HL-60 (cell line): ENCODE measurements at regions not wholly inside any gene's neighbourhood (a gene's known extent, or its start where the extent isn't known, plus 50 kb on each side); places are given as distances from the start of the nearest gene placed in this dataset.

Experiments
- DNase-seq, 2 experiments: peaks; one replicate each; pipeline ENCODE4 v3.0.0-alpha.2; 2010 to 2020; ENCODE audit warnings: low read depth in 1 of 2, low spot score in 1 of 2
- H3K27ac ChIP-seq: fragments of 250-450 bp; sonication (Bioruptor Pico); replicated peaks from 2 replicates; pipeline ENCODE4 v1.5.1; 2020; ENCODE audit warnings: mild to moderate bottlenecking, moderate library complexity
- H3K27me3 ChIP-seq: fragments of 250-450 bp; sonication (Bioruptor Pico); 2 replicates; pipeline ENCODE4 v1.5.1; 2021; ENCODE audit warnings: mild to moderate bottlenecking, moderate library complexity; ENCODE audit not compliant: insufficient read depth, poor library complexity, severe bottlenecking
- H3K4me3 ChIP-seq: replicated peaks from 2 replicates; pipeline ENCODE4 v1.5.1; 2011; ENCODE audit warnings: mild to moderate bottlenecking, control low read depth, low read length; ENCODE audit not compliant: insufficient read depth
- GABPA ChIP-seq: IDR thresholded peaks from 2 replicates; pipeline ENCODE4 v1.6.1; 2012; ENCODE audit warnings: low read depth
- POLR2AphosphoS5 ChIP-seq: IDR thresholded peaks from 2 replicates; pipeline ENCODE4 v1.6.1; 2012; ENCODE audit warnings: low read depth
- SPI1 ChIP-seq: IDR thresholded peaks from 2 replicates; pipeline ENCODE4 v1.6.1; 2012; ENCODE audit warnings: low read depth, mild to moderate bottlenecking, borderline replicate concordance
- TF ChIP-seq, protein P1 (sequence below): IDR thresholded peaks from 2 replicates; pipeline ENCODE4 v1.6.1; 2012; ENCODE audit warnings: low read depth; ENCODE audit not compliant: insufficient replicate concordance
- TF ChIP-seq, protein P2 (sequence below): IDR thresholded peaks from one replicate; pipeline ENCODE4 v1.5.1; 2011; ENCODE audit warnings: low read length, control low read depth, inconsistent platforms; ENCODE audit not compliant: insufficient read depth

DNA sequence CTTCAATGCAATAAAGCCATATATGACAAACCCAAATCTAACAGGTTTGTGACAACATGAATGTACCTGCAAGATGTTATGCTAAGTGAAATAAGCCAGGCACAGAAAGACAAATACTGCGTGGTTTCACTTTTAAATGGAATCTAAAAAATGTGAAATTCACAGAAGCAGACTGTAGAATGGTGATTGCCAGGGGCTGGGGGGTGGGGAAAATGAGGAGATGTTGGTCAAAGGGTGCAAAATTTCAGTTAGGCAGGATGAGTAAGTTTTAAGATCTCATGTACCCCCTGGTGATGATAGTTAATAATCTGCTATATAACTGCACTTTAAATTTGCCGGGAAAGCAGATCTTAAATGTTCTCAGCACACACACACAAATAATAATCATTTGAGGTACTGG is 160.5 kb downstream of the PTBP2 start:
- H3K27ac ChIP-seq = no peak overlapping the region
- TF ChIP-seq POLR2AphosphoS5 = no peak
- TF ChIP-seq, protein P1, sequence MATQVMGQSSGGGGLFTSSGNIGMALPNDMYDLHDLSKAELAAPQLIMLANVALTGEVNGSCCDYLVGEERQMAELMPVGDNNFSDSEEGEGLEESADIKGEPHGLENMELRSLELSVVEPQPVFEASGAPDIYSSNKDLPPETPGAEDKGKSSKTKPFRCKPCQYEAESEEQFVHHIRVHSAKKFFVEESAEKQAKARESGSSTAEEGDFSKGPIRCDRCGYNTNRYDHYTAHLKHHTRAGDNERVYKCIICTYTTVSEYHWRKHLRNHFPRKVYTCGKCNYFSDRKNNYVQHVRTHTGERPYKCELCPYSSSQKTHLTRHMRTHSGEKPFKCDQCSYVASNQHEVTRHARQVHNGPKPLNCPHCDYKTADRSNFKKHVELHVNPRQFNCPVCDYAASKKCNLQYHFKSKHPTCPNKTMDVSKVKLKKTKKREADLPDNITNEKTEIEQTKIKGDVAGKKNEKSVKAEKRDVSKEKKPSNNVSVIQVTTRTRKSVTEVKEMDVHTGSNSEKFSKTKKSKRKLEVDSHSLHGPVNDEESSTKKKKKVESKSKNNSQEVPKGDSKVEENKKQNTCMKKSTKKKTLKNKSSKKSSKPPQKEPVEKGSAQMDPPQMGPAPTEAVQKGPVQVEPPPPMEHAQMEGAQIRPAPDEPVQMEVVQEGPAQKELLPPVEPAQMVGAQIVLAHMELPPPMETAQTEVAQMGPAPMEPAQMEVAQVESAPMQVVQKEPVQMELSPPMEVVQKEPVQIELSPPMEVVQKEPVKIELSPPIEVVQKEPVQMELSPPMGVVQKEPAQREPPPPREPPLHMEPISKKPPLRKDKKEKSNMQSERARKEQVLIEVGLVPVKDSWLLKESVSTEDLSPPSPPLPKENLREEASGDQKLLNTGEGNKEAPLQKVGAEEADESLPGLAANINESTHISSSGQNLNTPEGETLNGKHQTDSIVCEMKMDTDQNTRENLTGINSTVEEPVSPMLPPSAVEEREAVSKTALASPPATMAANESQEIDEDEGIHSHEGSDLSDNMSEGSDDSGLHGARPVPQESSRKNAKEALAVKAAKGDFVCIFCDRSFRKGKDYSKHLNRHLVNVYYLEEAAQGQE = no peak
- TF ChIP-seq GABPA = no peak
- TF ChIP-seq, protein P2, sequence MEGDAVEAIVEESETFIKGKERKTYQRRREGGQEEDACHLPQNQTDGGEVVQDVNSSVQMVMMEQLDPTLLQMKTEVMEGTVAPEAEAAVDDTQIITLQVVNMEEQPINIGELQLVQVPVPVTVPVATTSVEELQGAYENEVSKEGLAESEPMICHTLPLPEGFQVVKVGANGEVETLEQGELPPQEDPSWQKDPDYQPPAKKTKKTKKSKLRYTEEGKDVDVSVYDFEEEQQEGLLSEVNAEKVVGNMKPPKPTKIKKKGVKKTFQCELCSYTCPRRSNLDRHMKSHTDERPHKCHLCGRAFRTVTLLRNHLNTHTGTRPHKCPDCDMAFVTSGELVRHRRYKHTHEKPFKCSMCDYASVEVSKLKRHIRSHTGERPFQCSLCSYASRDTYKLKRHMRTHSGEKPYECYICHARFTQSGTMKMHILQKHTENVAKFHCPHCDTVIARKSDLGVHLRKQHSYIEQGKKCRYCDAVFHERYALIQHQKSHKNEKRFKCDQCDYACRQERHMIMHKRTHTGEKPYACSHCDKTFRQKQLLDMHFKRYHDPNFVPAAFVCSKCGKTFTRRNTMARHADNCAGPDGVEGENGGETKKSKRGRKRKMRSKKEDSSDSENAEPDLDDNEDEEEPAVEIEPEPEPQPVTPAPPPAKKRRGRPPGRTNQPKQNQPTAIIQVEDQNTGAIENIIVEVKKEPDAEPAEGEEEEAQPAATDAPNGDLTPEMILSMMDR = no peak
- no peak for TF ChIP-seq SPI1
- peaks cover 2% of the 10 kb centered on the region for H3K27me3 ChIP-seq
- DNase-seq = no peak
- H3K4me3 ChIP-seq = no peak overlapping the region

DNA sequence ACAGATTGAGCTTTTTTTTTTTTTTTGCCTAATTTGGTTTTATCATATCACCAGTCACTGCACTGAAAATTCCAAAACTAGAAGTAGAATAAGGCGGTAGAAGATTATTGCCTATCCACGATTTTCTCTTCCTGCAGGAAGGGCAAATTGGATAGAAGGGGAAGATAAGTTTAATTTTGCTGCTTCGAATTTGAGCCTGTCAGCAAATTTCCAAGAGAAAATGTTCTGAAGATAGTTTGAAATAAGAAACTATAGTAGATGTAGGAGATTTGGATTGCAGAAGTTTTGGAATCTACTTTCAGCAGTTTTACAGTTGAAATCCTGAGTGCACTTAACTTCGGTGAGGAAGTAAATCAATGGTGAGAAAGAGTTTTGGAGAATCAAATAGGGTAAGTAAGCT is 164.9 kb downstream of the PTBP2 start:
- DNase-seq = no peak
- Histone ChIP-seq H3K27me3 (no peaks in the 10 kb centered on the region), H3K4me3 (no peak overlapping the region), H3K27ac (no peak overlapping the region)
- no peak for TF ChIP-seq SPI1
- no peak for TF ChIP-seq POLR2AphosphoS5
- TF ChIP-seq, protein P2 = no peak
- TF ChIP-seq GABPA = no peak
- TF ChIP-seq, protein P1 = no peak

DNA sequence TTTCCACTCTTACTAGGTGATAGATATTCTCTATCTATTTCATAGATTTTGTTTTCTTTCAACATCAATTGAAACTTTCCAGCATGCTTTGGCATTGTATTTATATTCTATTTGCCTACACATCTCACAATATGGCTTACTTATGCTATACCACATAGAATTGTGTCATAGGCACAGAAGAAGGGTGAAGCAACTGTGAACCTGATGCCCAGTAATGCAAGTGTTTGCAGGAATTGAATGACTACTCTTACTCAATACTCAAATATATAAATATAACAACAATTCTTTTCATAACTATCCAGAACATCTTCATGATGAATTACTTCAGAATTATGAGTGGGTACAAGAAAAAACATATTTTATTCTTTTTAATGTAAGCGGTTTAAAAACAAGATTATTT is 165.9 kb downstream of the PTBP2 start:
- H3K4me3 ChIP-seq = no peak overlapping the region
- no peak overlapping the region for H3K27ac ChIP-seq
- DNase-seq = no peak
- no peaks in the 10 kb centered on the region for H3K27me3 ChIP-seq
- TF ChIP-seq, protein P1 = no peak
- TF ChIP-seq GABPA = no peak
